GM23338 (cell line): ENCODE measurements at regions not wholly inside any gene's neighbourhood (a gene's known extent, or its start where the extent isn't known, plus 50 kb on each side); places are given as distances from the start of the nearest gene placed in this dataset.

ENCODE experiments used
- CREB1 ChIP-seq: fragments of 250-450 bp; sonication (Bioruptor Pico); IDR thresholded peaks from 2 replicates; pipeline ENCODE4 v1.5.0; 2020; ENCODE audit warnings: low read depth, mild to moderate bottlenecking, moderate library complexity
- CTCF ChIP-seq, 2 experiments: fragments of 200-600 bp in 1 of 2; sonication (generic) in 1 of 2; conservative IDR thresholded peaks; 2 replicates each; pipeline versions ENCODE4 v1.5.1 to v1.6.1; 2016 to 2017; ENCODE audit warnings: antibody characterized with exemption in 2 of 2, low read depth in 2 of 2, mild to moderate bottlenecking in 2 of 2, moderate library complexity in 1 of 2
- ETS1 ChIP-seq: IDR thresholded peaks from 2 replicates; pipeline ENCODE4 v1.6.1; 2016; ENCODE audit warnings: antibody characterized with exemption
- EZH2 ChIP-seq: fragments of 200-600 bp; sonication (generic); IDR thresholded peaks from one replicate; pipeline ENCODE4 v1.8.0; 2017; ENCODE audit warnings: antibody characterized with exemption, mild to moderate bottlenecking, low read depth; ENCODE audit not compliant: unreplicated experiment
- EZH2phosphoT487 ChIP-seq: fragments of 200-600 bp; sonication (generic); IDR thresholded peaks from one replicate; pipeline ENCODE4 v1.8.1; 2018; ENCODE audit warnings: antibody characterized with exemption; ENCODE audit not compliant: unreplicated experiment
- JUNB ChIP-seq: IDR thresholded peaks from one replicate; pipeline ENCODE4 v1.6.1; 2016; ENCODE audit warnings: antibody characterized with exemption; ENCODE audit not compliant: unreplicated experiment
- NANOG ChIP-seq: IDR thresholded peaks from 2 replicates; pipeline ENCODE4 v1.6.1; 2016; ENCODE audit warnings: antibody characterized with exemption, borderline replicate concordance
- POLR2AphosphoS5 ChIP-seq: IDR thresholded peaks from 2 replicates; pipeline ENCODE4 v1.6.1; 2016; ENCODE audit warnings: antibody characterized with exemption, low read depth
- REST ChIP-seq: IDR thresholded peaks from one replicate; pipeline ENCODE4 v1.6.1; 2018; ENCODE audit warnings: antibody characterized with exemption; ENCODE audit not compliant: unreplicated experiment
- STAT1 ChIP-seq: IDR thresholded peaks from one replicate; pipeline ENCODE4 v1.6.1; 2016; ENCODE audit warnings: antibody characterized with exemption; ENCODE audit not compliant: unreplicated experiment
- ZNF114 ChIP-seq: fragments of 250-450 bp; sonication (Bioruptor Pico); IDR thresholded peaks from 2 replicates; pipeline ENCODE4 v1.5.0; 2020; ENCODE audit warnings: mild to moderate bottlenecking, moderate library complexity
- ZNF331 ChIP-seq: fragments of 250-450 bp; sonication (Bioruptor Pico); IDR thresholded peaks from 2 replicates; pipeline ENCODE4 v1.5.0; 2020; ENCODE audit warnings: low read depth, mild to moderate bottlenecking, moderate library complexity
- ZNF462 ChIP-seq: fragments of 250-450 bp; sonication (Bioruptor Pico); IDR thresholded peaks from 2 replicates; pipeline ENCODE4 v1.5.0; 2020; ENCODE audit warnings: mild to moderate bottlenecking, moderate library complexity

- TF ChIP-seq CTCF (conservative IDR thresholded peaks at IDR 0.05; ENCODE audit: low read depth in 2 of 2) (no peak), EZH2phosphoT487 (no peak), POLR2AphosphoS5 (no peak), JUNB (no peak), EZH2 (no peak), REST (no peak), ZNF462 (CRISPR knock-in tag) (no peak), CREB1 (CRISPR knock-in tag) (no peak), ETS1 (no peak), NANOG (no peak), ZNF114 (CRISPR knock-in tag) (no peak), ZNF331 (no peak), STAT1 (no peak)
Measured at GRCh38 chr16:64365448-64365931, 756.4 kb downstream of the CDH11 start.
